ENCODE measurements at regions not wholly inside any gene's neighbourhood (a gene's known extent, or its start where the extent isn't known, plus 50 kb on each side); places are given as distances from the start of the nearest gene placed in this dataset.
"Not testable (repeated sequence)": the region's sequence is repeated elsewhere in the genome, so short reads cannot be mapped to it uniquely, and the experiment has no call there.

- ATAC-seq; POLR2A ChIA-PET; H3K27ac Mint-ChIP-seq; H3K4me1 Mint-ChIP-seq; H3K4me3 Mint-ChIP-seq; DNase-seq (ENCODE audit: low spot score); CTCF ChIA-PET; H3K27me3 Mint-ChIP-seq (ENCODE audit: low read depth): not testable (repeated sequence)
- peaks cover 54% of the 10 kb centered on the region for H3K36me3 Mint-ChIP-seq
- peaks cover 46% of the 10 kb centered on the region for H3K9me3 Mint-ChIP-seq
These were observed 126.7 kb upstream of the MED14 start for GRCh38 chrX:40861952-40862554.

- H3K27ac Mint-ChIP-seq; POLR2A ChIA-PET; CTCF ChIA-PET; DNase-seq (ENCODE audit: low spot score); H3K27me3 Mint-ChIP-seq (ENCODE audit: low read depth); ATAC-seq; H3K4me1 Mint-ChIP-seq; H3K4me3 Mint-ChIP-seq: not testable (repeated sequence)
- Mint-ChIP-seq H3K36me3 (peaks cover 54% of the 10 kb centered on the region), H3K9me3 (peaks cover 46% of the 10 kb centered on the region)
These were observed 127.9 kb upstream of the MED14 start for GRCh38 chrX:40863260-40863659.

GRCh38 chrX:40863671-40864070, 128.3 kb upstream of the MED14 start:
- Mint-ChIP-seq H3K4me3 (no peak overlapping the region), H3K4me1 (0 out of 2 replicates have a peak, but pooled peaks cover 4% of the 10 kb centered on the region), H3K27me3 (ENCODE audit: low read depth) (no peaks in the 10 kb centered on the region), H3K9me3 (peaks cover 46% of the 10 kb centered on the region), H3K27ac (no peak overlapping the region), H3K36me3 (peaks cover 54% of the 10 kb centered on the region)
- ChIA-PET POLR2A (no interaction called here), CTCF (no interaction called here)
- TF ChIP-seq CBFB (CRISPR knock-in tag; IDR thresholded peaks at IDR 0.05; ENCODE audit: low read depth), result no peak
- TF ChIP-seq AFF4 (CRISPR knock-in tag; IDR thresholded peaks at IDR 0.05; ENCODE audit: borderline replicate concordance), result no peak
- TF ChIP-seq CREB1 (CRISPR knock-in tag; IDR thresholded peaks at IDR 0.05), result no peak
- DNase-seq (ENCODE audit: low spot score), result no peak
- ATAC-seq, result no peak

- ChIA-PET CTCF (no interaction called here), POLR2A (no interaction called here)
- no peak for TF ChIP-seq IRF1 (CRISPR knock-in tag; IDR thresholded peaks at IDR 0.05)
- TF ChIP-seq MYBL2 (CRISPR knock-in tag; IDR thresholded peaks at IDR 0.05), result no peak
- no peak for TF ChIP-seq ZNF138 (CRISPR knock-in tag; conservative IDR thresholded peaks at IDR 0.05)
- no peak for TF ChIP-seq GABPB1 (CRISPR knock-in tag; IDR thresholded peaks at IDR 0.05)
- TF ChIP-seq ZNF671 (CRISPR knock-in tag; IDR thresholded peaks at IDR 0.05), result no peak
- TF ChIP-seq ESRRA (CRISPR knock-in tag; IDR thresholded peaks at IDR 0.05; ENCODE audit: borderline replicate concordance), result no peak
- no peak for TF ChIP-seq CBFB (CRISPR knock-in tag; IDR thresholded peaks at IDR 0.05; ENCODE audit: low read depth)
- no peak for TF ChIP-seq TEAD1 (CRISPR knock-in tag; IDR thresholded peaks at IDR 0.05)
- no peak for TF ChIP-seq CREB1 (CRISPR knock-in tag; IDR thresholded peaks at IDR 0.05)
- no peak for TF ChIP-seq SOX15 (CRISPR knock-in tag; IDR thresholded peaks at IDR 0.05)
- no peak for TF ChIP-seq ATF6 (CRISPR knock-in tag; IDR thresholded peaks at IDR 0.05)
- TF ChIP-seq NR2C2 (CRISPR knock-in tag; IDR thresholded peaks at IDR 0.05), result no peak
- TF ChIP-seq KAT7 (CRISPR knock-in tag; IDR thresholded peaks at IDR 0.05; ENCODE audit: borderline replicate concordance), result no peak
- no peak for TF ChIP-seq ELF4 (CRISPR knock-in tag; IDR thresholded peaks at IDR 0.05; ENCODE audit: low read depth)
- peaks cover 40% of the 10 kb centered on the region for H3K9me3 Mint-ChIP-seq
- H3K36me3 Mint-ChIP-seq, result peaks cover 43% of the 10 kb centered on the region
- DNase-seq (ENCODE audit: low spot score) (no peak), ATAC-seq (no peak)
- H3K4me1 Mint-ChIP-seq, result 0 out of 2 replicates have a peak, but pooled peaks cover 4% of the 10 kb centered on the region
- H3K27me3 Mint-ChIP-seq (ENCODE audit: low read depth), result no peaks in the 10 kb centered on the region
- H3K27ac Mint-ChIP-seq, result no peak overlapping the region
- H3K4me3 Mint-ChIP-seq, result no peak overlapping the region
These were observed 129.6 kb upstream of the MED14 start for GRCh38 chrX:40864972-40865371.
